WTC11 (cell line): ENCODE measurements at regions not wholly inside any gene's neighbourhood (a gene's known extent, or its start where the extent isn't known, plus 50 kb on each side); places are given as distances from the start of the nearest gene placed in this dataset.

ENCODE experiments used
- ATAC-seq: fragments of 200-7000 bp; cut with Tn5 transposase; 2 replicates; pipeline ENCODE4 v1.10.0; 2021; ENCODE audit warnings: mild to moderate bottlenecking, moderate library complexity
- CTCF ChIA-PET: fragments of 300-600 bp; sonication (Branson Sonifier 250); formaldehyde crosslinking; loops from one replicate; lab custom pipeline; 2021; ENCODE audit warnings: antibody characterized with exemption; lab: Charles Lee
- POLR2A ChIA-PET: fragments of 350-600 bp; sonication (Branson Sonifier 250); formaldehyde crosslinking; loops from one replicate; lab custom pipeline; 2021; ENCODE audit warnings: antibody characterized with exemption; lab: Charles Lee
- DNase-seq: peaks from one replicate; pipeline ENCODE4 v3.0.0; 2021; ENCODE audit warnings: low spot score
- H3K27ac Mint-ChIP-seq: 2 replicates; pipeline ENCODE4 v1.8.0; 2021; ENCODE audit warnings: mixed read lengths
- H3K27me3 Mint-ChIP-seq: 2 replicates; pipeline ENCODE4 v1.8.0; 2021; ENCODE audit warnings: low read depth, mild to moderate bottlenecking, moderate library complexity, mixed read lengths
- H3K36me3 Mint-ChIP-seq: 2 replicates; pipeline ENCODE4 v1.8.0; 2021; ENCODE audit warnings: mixed read lengths
- H3K4me1 Mint-ChIP-seq: 2 replicates; pipeline ENCODE4 v1.8.0; 2022; ENCODE audit warnings: mixed read lengths
- H3K4me3 Mint-ChIP-seq: 2 replicates; pipeline ENCODE4 v1.8.0; 2021; ENCODE audit warnings: mild to moderate bottlenecking, moderate library complexity, mixed read lengths
- H3K9me3 Mint-ChIP-seq: 2 replicates; pipeline ENCODE4 v1.8.0; 2021; ENCODE audit warnings: mixed read lengths
- ARID4B ChIP-seq: sonication (generic); formaldehyde crosslinking; IDR thresholded peaks from 2 replicates; pipeline ENCODE4 v1.8.0; 2023; ENCODE audit warnings: missing genetic modification reagents, mild to moderate bottlenecking, borderline replicate concordance
- ATF1 ChIP-seq: sonication (generic); formaldehyde crosslinking; IDR thresholded peaks from 2 replicates; pipeline ENCODE4 v1.8.1; 2023; ENCODE audit warnings: mild to moderate bottlenecking, moderate library complexity, missing genetic modification reagents
- ATF3 ChIP-seq: sonication (generic); formaldehyde crosslinking; conservative IDR thresholded peaks from 2 replicates; pipeline ENCODE4 v1.8.1; 2022; ENCODE audit warnings: mild to moderate bottlenecking, missing genetic modification reagents
- CBFB ChIP-seq: sonication (generic); formaldehyde crosslinking; IDR thresholded peaks from 2 replicates; pipeline ENCODE4 v1.8.1; 2022; ENCODE audit warnings: mild to moderate bottlenecking, low read depth, missing genetic modification reagents
- E2F1 ChIP-seq: sonication (generic); formaldehyde crosslinking; IDR thresholded peaks from 2 replicates; pipeline ENCODE4 v1.8.0; 2022; ENCODE audit warnings: mild to moderate bottlenecking, missing genetic modification reagents
- FOXJ3 ChIP-seq: sonication (generic); formaldehyde crosslinking; IDR thresholded peaks from 2 replicates; pipeline ENCODE4 v1.9.0; 2021; ENCODE audit warnings: missing genetic modification reagents, mild to moderate bottlenecking, borderline replicate concordance
- FOXP1 ChIP-seq: sonication (generic); formaldehyde crosslinking; IDR thresholded peaks from 2 replicates; pipeline ENCODE4 v1.8.0; 2022; ENCODE audit warnings: missing genetic modification reagents, mild to moderate bottlenecking, moderate library complexity, borderline replicate concordance
- GRHL2 ChIP-seq: fragments of 250-450 bp; sonication (Bioruptor Pico); IDR thresholded peaks from 2 replicates; pipeline ENCODE4 v1.8.0; 2022; ENCODE audit warnings: mild to moderate bottlenecking, moderate library complexity; ENCODE audit not compliant: insufficient replicate concordance, severe bottlenecking
- GTF2I ChIP-seq: fragments of 250-450 bp; sonication (Bioruptor Pico); conservative IDR thresholded peaks from 2 replicates; pipeline ENCODE4 v1.4.0; 2021; ENCODE audit warnings: mild to moderate bottlenecking
- MLX ChIP-seq: sonication (generic); formaldehyde crosslinking; IDR thresholded peaks from 2 replicates; pipeline ENCODE4 v1.8.1; 2023; ENCODE audit warnings: mild to moderate bottlenecking, missing genetic modification reagents, moderate library complexity
- PREB ChIP-seq: sonication (generic); formaldehyde crosslinking; IDR thresholded peaks from 2 replicates; pipeline ENCODE4 v1.8.1; 2022; ENCODE audit warnings: mild to moderate bottlenecking, missing genetic modification reagents, moderate library complexity, borderline replicate concordance
- TCF7 ChIP-seq: sonication (generic); formaldehyde crosslinking; IDR thresholded peaks from 2 replicates; pipeline ENCODE4 v1.8.0; 2022; ENCODE audit warnings: mild to moderate bottlenecking, low read depth, missing genetic modification reagents, moderate library complexity
- TEAD1 ChIP-seq: sonication (generic); formaldehyde crosslinking; IDR thresholded peaks from 2 replicates; pipeline ENCODE4 v1.8.0; 2022; ENCODE audit warnings: mild to moderate bottlenecking, missing genetic modification reagents
- USF1 ChIP-seq: sonication (generic); formaldehyde crosslinking; IDR thresholded peaks from 2 replicates; pipeline ENCODE4 v1.8.0; 2022; ENCODE audit warnings: mild to moderate bottlenecking, missing genetic modification reagents
- USF2 ChIP-seq: sonication (generic); formaldehyde crosslinking; IDR thresholded peaks from 2 replicates; pipeline ENCODE4 v1.8.1; 2023; ENCODE audit warnings: mild to moderate bottlenecking, missing genetic modification reagents, moderate library complexity
- ZNF232 ChIP-seq: sonication (generic); formaldehyde crosslinking; IDR thresholded peaks from 2 replicates; pipeline ENCODE4 v1.8.0; 2022; ENCODE audit warnings: mild to moderate bottlenecking, missing genetic modification reagents
- ZNF281 ChIP-seq: sonication (generic); formaldehyde crosslinking; IDR thresholded peaks from 2 replicates; pipeline ENCODE4 v1.8.0; 2023; ENCODE audit warnings: mild to moderate bottlenecking, missing genetic modification reagents
- ZNF317 ChIP-seq: sonication (generic); formaldehyde crosslinking; IDR thresholded peaks from 2 replicates; pipeline ENCODE4 v1.8.1; 2023; ENCODE audit warnings: low read depth, mild to moderate bottlenecking, moderate library complexity, missing genetic modification reagents, borderline replicate concordance
- ZNF423 ChIP-seq: fragments of 250-450 bp; sonication (Bioruptor Pico); IDR thresholded peaks from 2 replicates; pipeline ENCODE4 v2.1.2; 2022; ENCODE audit warnings: mild to moderate bottlenecking, moderate library complexity

GRCh38 chr4:14855719-14856061 is 146.6 kb upstream of the CPEB2 start:
- ATAC-seq, result no peak

GRCh38 chr4:14856062-14856933 is 146.0 kb upstream of the CPEB2 start:
- peaks cover 27% of the 10 kb centered on the region for H3K27me3 Mint-ChIP-seq
- ATAC-seq (no peak), DNase-seq (no peak)
- ChIA-PET POLR2A (no interaction called here), CTCF (no interaction called here)
- no peak overlapping the region for H3K27ac Mint-ChIP-seq
- H3K36me3 Mint-ChIP-seq, result peaks cover 9% of the 10 kb centered on the region
- peaks cover 16% of the 10 kb centered on the region for H3K4me1 Mint-ChIP-seq
- no peak overlapping the region for H3K4me3 Mint-ChIP-seq
- peaks cover 42% of the 10 kb centered on the region for H3K9me3 Mint-ChIP-seq
- TF ChIP-seq USF1 (CRISPR knock-in tag) (no peak), USF2 (no peak), ZNF232 (CRISPR knock-in tag) (no peak), ATF3 (CRISPR knock-in tag) (no peak), TEAD1 (no peak), ATF1 (CRISPR knock-in tag) (no peak), TCF7 (CRISPR knock-in tag) (no peak), GTF2I (CRISPR knock-in tag) (no peak), ZNF317 (CRISPR knock-in tag) (no peak), MLX (no peak), ARID4B (no peak), ZNF423 (CRISPR knock-in tag) (no peak), PREB (CRISPR knock-in tag) (no peak), CBFB (CRISPR knock-in tag) (no peak), GRHL2 (CRISPR knock-in tag) (no peak), E2F1 (CRISPR knock-in tag) (no peak)

More at GRCh38 chr4:14855719-14856061, 146.6 kb upstream of the CPEB2 start:
- Mint-ChIP-seq H3K36me3 (peaks cover 9% of the 10 kb centered on the region), H3K27me3 (peaks cover 21% of the 10 kb centered on the region), H3K4me1 (peaks cover 16% of the 10 kb centered on the region), H3K4me3 (no peak overlapping the region), H3K9me3 (peaks cover 42% of the 10 kb centered on the region), H3K27ac (no peak overlapping the region)
- POLR2A ChIA-PET, result no interaction called here
- no peak for DNase-seq
- TF ChIP-seq FOXJ3 (no peak), ZNF281 (CRISPR knock-in tag) (no peak), ZNF423 (CRISPR knock-in tag) (no peak), ATF1 (CRISPR knock-in tag) (no peak), FOXP1 (no peak)
- CTCF ChIA-PET, result no interaction called here
